ENCODE measurements at regions not wholly inside any gene's neighbourhood (a gene's known extent, or its start where the extent isn't known, plus 50 kb on each side); places are given as distances from the start of the nearest gene placed in this dataset.

DNA sequence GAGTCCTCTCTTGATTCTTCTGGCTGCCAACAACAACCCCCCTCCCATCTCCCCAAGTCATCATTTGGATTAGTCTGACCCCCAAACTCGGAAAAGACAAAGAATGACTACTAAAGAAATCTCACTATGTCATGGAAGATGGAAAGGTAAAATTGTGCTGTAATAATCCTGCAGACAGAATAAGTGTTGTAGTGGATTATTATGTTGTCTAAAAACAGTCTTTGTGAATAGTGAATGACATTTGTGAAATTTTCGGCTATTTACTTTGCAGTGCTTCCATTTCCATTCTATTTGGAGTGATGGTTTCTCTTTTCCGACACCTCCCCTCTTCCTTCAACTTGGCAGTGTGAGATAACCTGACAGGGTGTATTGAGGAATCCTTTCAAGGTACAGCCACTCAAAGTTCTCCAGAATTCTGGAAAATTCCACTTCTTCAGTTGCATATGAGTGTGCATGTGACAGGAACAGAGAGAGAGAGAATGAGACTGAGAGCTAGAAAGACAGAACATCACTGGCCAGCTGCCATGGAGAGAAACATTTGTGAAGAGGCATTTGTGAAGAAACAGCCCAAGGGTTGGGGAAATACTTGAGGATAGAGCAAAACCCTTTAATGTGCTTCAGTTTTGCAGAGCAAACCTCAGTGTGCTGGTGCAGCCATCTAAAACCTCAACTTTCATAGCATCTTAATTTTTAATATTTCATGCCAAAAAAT lies 141.9 kb upstream of the DLX2 start:
- Mint-ChIP-seq H3K4me1 (no peaks in the 10 kb centered on the region), H3K4me3 (no peak overlapping the region), H3K9me3 (ENCODE audit: insufficient read depth) (no peaks in the 10 kb centered on the region), H3K27ac (no peak overlapping the region), H3K27me3 (peaks cover 20% of the 10 kb centered on the region)
- Histone ChIP-seq H3K4me1 (ENCODE audit: control insufficient read depth in 2 of 2, insufficient read depth in 2 of 2, low read length in 2 of 2) (no peaks in the 10 kb centered on the region), H3K4me2 (replicated peaks; ENCODE audit: low read depth, low read length, poor library complexity, severe bottlenecking) (no peak overlapping the region), H2AFZ (ENCODE audit: insufficient read depth, low read depth, low read length, poor library complexity, severe bottlenecking) (no peak overlapping the region), H3K27ac (ENCODE audit: low read length in 2 of 2) (no peak overlapping the region), H3K36me3 (replicated peaks in 1 of 2; ENCODE audit: control extremely low read depth in 1 of 2, control insufficient read depth in 1 of 2, extremely low read depth in 1 of 2, insufficient read depth in 2 of 2, low read length in 1 of 2) (no peaks in the 10 kb centered on the region), H3K27me3 (replicated peaks in 1 of 4; ENCODE audit: control extremely low read depth in 1 of 4, control insufficient read depth in 3 of 4, insufficient read depth in 4 of 4, low read length in 3 of 4) (no peaks in the 10 kb centered on the region), H3K79me2 (ENCODE audit: control insufficient read depth, insufficient read depth, low read length) (no peaks in the 10 kb centered on the region), H4K20me1 (ENCODE audit: control insufficient read depth, insufficient read depth, low read length, poor library complexity, severe bottlenecking) (no peaks in the 10 kb centered on the region), H3K9ac (ENCODE audit: low read length) (no peak overlapping the region), H3K9me3 (ENCODE audit: control extremely low read depth in 1 of 3, control insufficient read depth in 2 of 3, insufficient read depth in 1 of 3, low read length in 2 of 3) (no peaks in the 10 kb centered on the region), H3K4me3 (ENCODE audit: control extremely low read depth in 1 of 5, extremely low read depth in 1 of 5, insufficient read depth in 1 of 5, low read depth in 2 of 5, low read length in 4 of 5) (no peak overlapping the region)
- no peak for ATAC-seq (ENCODE audit: low read depth)
- POLR2A ChIA-PET, result no interaction called here
- TF ChIP-seq, protein P1, sequence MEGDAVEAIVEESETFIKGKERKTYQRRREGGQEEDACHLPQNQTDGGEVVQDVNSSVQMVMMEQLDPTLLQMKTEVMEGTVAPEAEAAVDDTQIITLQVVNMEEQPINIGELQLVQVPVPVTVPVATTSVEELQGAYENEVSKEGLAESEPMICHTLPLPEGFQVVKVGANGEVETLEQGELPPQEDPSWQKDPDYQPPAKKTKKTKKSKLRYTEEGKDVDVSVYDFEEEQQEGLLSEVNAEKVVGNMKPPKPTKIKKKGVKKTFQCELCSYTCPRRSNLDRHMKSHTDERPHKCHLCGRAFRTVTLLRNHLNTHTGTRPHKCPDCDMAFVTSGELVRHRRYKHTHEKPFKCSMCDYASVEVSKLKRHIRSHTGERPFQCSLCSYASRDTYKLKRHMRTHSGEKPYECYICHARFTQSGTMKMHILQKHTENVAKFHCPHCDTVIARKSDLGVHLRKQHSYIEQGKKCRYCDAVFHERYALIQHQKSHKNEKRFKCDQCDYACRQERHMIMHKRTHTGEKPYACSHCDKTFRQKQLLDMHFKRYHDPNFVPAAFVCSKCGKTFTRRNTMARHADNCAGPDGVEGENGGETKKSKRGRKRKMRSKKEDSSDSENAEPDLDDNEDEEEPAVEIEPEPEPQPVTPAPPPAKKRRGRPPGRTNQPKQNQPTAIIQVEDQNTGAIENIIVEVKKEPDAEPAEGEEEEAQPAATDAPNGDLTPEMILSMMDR (IDR thresholded peaks at IDR 0.05), result no peak
- TF ChIP-seq EZH2 (IDR thresholded peaks at IDR 0.05; ENCODE audit: borderline replicate concordance, insufficient read depth, low read depth, low read length, poor library complexity, severe bottlenecking), result no peak
- no peak for DNase-seq
- intact Hi-C loops (cut with micrococcal nuclease), result no loop called here
- no CpG with 5 or more reads among the region's 3 CpGs for WGBS (ENCODE audit: insufficient coverage)
- CTCF ChIA-PET, result no interaction called here

DNA sequence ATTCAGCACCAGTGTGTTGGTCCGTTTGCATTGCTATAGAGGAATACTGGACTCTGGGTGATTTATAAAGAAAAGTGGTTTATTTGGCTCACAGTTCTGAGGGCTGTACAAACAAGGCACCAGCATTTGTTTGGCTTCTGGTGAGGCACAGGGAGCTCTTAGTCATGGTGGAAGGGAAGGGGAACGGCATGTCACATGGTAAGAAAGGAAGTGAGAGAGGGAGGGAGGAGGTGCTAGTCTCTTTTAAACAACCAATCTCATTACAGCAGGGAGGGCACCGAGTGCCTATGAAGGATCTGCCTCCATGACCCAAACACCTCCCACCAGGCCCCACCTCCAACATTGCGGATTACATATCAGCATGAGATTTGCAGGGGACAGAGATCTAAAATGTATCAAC lies 143.9 kb upstream of the DLX2 start:
- H3K9ac ChIP-seq (ENCODE audit: low read length), result no peak overlapping the region
- POLR2A ChIA-PET, result no interaction called here
- no peaks in the 10 kb centered on the region for H4K20me1 ChIP-seq (ENCODE audit: control insufficient read depth, insufficient read depth, low read length, poor library complexity, severe bottlenecking)
- H3K36me3 ChIP-seq (replicated peaks in 1 of 2; ENCODE audit: control extremely low read depth in 1 of 2, control insufficient read depth in 1 of 2, extremely low read depth in 1 of 2, insufficient read depth in 2 of 2, low read length in 1 of 2), result no peaks in the 10 kb centered on the region
- CTCF ChIA-PET, result no interaction called here
- no peaks in the 10 kb centered on the region for H3K79me2 ChIP-seq (ENCODE audit: control insufficient read depth, insufficient read depth, low read length)
- 100% methylated on average over 2 of the region's 4 CpGs for WGBS (ENCODE audit: insufficient coverage)
- no peak overlapping the region for H3K4me2 ChIP-seq (replicated peaks; ENCODE audit: low read depth, low read length, poor library complexity, severe bottlenecking)
- no peaks in the 10 kb centered on the region for H3K27me3 ChIP-seq (replicated peaks in 1 of 4; ENCODE audit: control extremely low read depth in 1 of 4, control insufficient read depth in 3 of 4, insufficient read depth in 4 of 4, low read length in 3 of 4)
- H3K9me3 ChIP-seq (ENCODE audit: control extremely low read depth in 1 of 3, control insufficient read depth in 2 of 3, insufficient read depth in 1 of 3, low read length in 2 of 3), result no peaks in the 10 kb centered on the region
- TF ChIP-seq EZH2 (IDR thresholded peaks at IDR 0.05; ENCODE audit: borderline replicate concordance, insufficient read depth, low read depth, low read length, poor library complexity, severe bottlenecking), result no peak
- TF ChIP-seq, protein P1 (IDR thresholded peaks at IDR 0.05), result no peak
- Mint-ChIP-seq H3K27ac (no peak overlapping the region), H3K4me1 (no peaks in the 10 kb centered on the region), H3K4me3 (no peak overlapping the region), H3K9me3 (ENCODE audit: insufficient read depth) (no peaks in the 10 kb centered on the region), H3K27me3 (peaks cover 16% of the 10 kb centered on the region)
- DNase-seq, result no peak
- ATAC-seq (ENCODE audit: low read depth), result no peak
- H3K27ac ChIP-seq (ENCODE audit: low read length in 2 of 2), result no peak overlapping the region
- H3K4me1 ChIP-seq (ENCODE audit: control insufficient read depth in 2 of 2, insufficient read depth in 2 of 2, low read length in 2 of 2), result no peaks in the 10 kb centered on the region
- no peak overlapping the region for H3K4me3 ChIP-seq (ENCODE audit: control extremely low read depth in 1 of 5, extremely low read depth in 1 of 5, insufficient read depth in 1 of 5, low read depth in 2 of 5, low read length in 4 of 5)
- intact Hi-C loops (cut with micrococcal nuclease), result no loop called here
- H2AFZ ChIP-seq (ENCODE audit: insufficient read depth, low read depth, low read length, poor library complexity, severe bottlenecking), result no peak overlapping the region
